GM18505 (cell line): ENCODE measurements at regions not wholly inside any gene's neighbourhood (a gene's known extent, or its start where the extent isn't known, plus 50 kb on each side); places are given as distances from the start of the nearest gene placed in this dataset.
"Not testable (repeated sequence)": the region's sequence is repeated elsewhere in the genome, so short reads cannot be mapped to it uniquely, and the experiment has no call there.

Source experiments
- ATAC-seq: cut with Tn5 transposase; IDR thresholded peaks from one replicate; pipeline ENCODE4 v1.9.1; 2021; ENCODE audit not compliant: unreplicated experiment
- POLR2A ChIP-seq: IDR thresholded peaks from 4 replicates; pipeline ENCODE4 v1.6.1; 2011; ENCODE audit warnings: borderline replicate concordance; ENCODE audit not compliant: insufficient read depth, insufficient read length; ENCODE audit errors: extremely low read depth

DNA sequence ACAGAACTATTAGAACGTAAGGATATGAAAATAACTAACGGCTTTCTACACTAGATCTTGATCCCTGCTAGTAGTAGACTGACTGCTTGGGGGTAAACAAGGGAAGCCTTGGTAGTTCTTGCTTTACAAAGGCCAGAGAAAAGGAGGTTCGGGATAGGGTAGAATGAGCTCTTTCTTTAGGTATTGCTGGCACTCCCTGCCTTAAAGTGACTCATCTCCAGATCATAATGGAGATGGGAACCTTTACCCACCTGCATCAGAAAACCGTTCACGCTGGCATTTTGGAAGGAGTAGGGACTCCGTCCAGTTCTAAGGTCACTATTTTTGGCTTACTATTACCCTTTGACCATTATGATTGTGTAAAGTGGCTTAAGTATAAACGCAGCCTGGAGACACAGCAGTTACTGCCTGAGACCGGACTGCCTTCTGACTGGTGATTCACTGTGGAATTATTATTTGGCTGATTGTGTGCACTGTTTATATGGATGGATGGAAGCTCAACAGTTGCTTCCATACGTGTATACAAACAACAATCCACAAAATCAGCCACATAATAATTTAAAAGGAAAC lies 482.5 kb downstream of the STK39 start:
- no peak for TF ChIP-seq POLR2A
- ATAC-seq, result no peak

GRCh38 chr2:167761465-167762136 lies 485.8 kb downstream of the STK39 start:
- TF ChIP-seq POLR2A, result no peak

DNA sequence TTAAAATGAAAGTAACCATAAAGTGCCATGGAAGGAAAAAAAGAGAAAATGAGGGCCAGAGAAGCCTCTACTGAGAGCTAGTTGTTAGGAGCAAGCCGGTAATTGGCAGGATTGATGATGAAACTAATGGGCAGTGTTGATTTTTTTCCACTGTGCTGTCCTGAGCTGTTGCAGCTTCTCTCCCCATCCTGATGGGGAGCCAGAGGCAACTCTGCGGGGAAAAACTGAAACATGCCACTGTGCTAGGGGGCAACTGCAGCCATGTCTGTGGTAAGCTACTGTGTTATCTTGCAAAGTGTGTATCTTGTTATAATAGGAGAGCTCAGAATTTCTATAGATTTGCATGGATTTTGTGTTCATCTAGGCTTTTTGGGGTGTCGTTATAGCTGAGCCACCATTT lies 487.9 kb downstream of the STK39 start:
- no peak for ATAC-seq
- TF ChIP-seq POLR2A, result no peak

More at GRCh38 chr2:167761465-167762136, 485.8 kb downstream of the STK39 start:
- ATAC-seq, result no peak

- ATAC-seq, result no peak
Measured at GRCh38 chr2:167758292-167758691, 489.1 kb downstream of the STK39 start.

DNA sequence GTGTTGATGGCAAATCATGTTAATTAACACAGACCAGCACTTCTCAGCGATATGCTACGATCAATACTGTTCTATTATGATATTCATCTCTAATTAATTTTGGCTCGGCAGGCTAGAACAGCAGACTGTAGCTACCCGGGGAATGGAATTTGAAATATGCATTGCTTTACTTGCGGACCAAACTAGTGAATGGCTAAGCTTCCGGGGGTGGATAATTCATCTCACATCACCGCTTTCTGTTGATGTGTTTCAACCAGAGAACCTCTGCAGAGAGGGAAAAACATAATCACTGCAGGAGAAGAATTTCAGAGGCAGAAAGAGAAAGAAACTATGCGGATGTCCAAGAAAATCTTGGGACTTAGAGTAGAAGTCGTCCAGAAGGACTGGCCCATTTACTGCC lies 490.9 kb downstream of the STK39 start:
- no peak for TF ChIP-seq POLR2A
- ATAC-seq, result no peak

More at GRCh38 chr2:167758292-167758691, 489.1 kb downstream of the STK39 start:
- TF ChIP-seq POLR2A, result no peak

- no peak for TF ChIP-seq POLR2A
Measured at GRCh38 chr2:167753142-167753541, 494.3 kb downstream of the STK39 start.

DNA sequence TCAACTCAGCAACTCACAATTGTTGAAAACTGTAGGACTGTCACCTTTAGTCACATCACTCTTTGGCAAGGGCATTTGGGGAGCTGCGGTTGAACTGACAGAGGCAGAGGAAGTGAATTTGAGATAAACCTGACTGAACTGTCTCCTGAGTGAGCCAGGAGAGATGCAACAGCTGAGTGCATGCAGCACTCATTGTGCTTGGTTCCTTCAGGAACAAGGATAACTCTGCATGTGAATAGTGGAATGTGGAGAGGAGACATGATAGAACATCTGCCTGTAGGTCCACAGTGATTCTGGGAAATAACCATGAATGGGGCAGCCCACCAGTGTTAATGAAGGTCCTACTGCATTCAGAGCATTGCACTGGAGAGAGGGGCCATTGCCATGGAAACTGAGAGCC lies 494.7 kb downstream of the STK39 start:
- TF ChIP-seq POLR2A, result no peak
- no peak for ATAC-seq

More at GRCh38 chr2:167753142-167753541, 494.3 kb downstream of the STK39 start:
- no peak for ATAC-seq

DNA sequence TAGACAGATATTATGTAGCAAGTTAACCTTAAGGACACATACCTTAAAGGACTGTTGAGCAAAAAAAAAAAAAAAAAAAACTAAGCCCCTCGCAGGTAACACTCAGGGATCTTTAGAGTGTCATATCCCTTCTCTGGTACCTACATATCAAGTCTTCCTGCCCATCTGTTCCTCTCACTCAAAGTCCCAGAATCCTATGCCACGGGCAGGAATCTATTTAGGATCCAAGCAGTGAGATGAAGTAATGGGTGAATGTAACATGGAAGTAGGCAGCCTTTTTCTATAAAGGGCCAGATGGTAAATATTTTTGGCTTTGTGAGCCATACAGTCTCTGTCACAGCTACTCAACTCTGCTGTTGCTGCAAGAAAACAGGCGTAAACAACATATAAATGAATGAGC lies 496.7 kb downstream of the STK39 start:
- TF ChIP-seq POLR2A, result no peak
- no peak for ATAC-seq

DNA sequence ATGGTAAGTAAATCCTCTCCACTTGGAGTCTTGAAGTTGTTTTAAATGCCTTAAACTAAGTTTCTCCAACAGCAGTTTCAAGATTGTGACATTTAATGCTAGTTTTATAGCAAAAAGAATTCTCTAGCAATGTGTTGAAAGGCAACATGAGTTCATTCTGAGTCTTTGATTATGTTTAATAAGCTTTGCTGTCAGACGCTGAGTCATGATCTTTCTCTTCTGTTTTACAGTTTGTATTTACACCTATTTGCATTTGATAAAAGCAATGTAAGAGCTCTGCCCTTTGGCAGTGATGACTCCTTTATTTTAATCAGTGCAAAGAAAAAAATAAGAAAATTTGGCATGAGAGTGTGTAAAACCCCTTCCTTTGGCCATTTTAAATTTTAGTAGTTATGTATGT lies 497.7 kb downstream of the STK39 start:
- no peak for TF ChIP-seq POLR2A
- no peak for ATAC-seq

DNA sequence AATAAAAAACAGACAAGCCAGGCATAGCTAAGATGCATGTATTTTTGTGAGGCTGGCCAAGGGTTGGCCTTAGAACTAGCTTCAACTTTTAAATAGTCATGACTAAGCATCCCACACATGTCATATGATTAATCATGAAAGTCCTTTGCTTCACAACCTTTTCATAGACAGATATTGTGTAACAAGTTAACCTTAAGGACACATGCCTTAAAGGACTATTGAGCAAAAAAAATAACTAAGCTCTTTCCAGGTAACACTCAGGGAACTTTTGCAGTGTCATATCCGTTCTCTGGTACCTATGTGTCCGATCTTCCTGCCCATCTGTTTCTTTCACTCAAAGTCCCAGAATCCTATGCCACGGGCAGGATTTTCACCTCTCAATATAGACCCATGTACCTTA lies 498.4 kb downstream of the STK39 start:
- no peak for TF ChIP-seq POLR2A

GRCh38 chr2:167748536-167748935 lies 498.9 kb downstream of the STK39 start:
- no peak for TF ChIP-seq POLR2A
- ATAC-seq, result no peak

More for the DNA sequence above, 498.4 kb downstream of the STK39 start:
- no peak for ATAC-seq

GRCh38 chr2:167745667-167746066 lies 501.7 kb downstream of the STK39 start:
- ATAC-seq, result no peak
- no peak for TF ChIP-seq POLR2A

GRCh38 chr2:167739921-167740320 lies 507.5 kb downstream of the STK39 start:
- ATAC-seq, result not testable (repeated sequence)

- no peak for ATAC-seq
- no peak for TF ChIP-seq POLR2A
Measured at GRCh38 chr2:167733747-167734146, 513.6 kb downstream of the STK39 start.
